ENCODE measurements at regions not wholly inside any gene's neighbourhood (a gene's known extent, or its start where the extent isn't known, plus 50 kb on each side); places are given as distances from the start of the nearest gene placed in this dataset.

DNA sequence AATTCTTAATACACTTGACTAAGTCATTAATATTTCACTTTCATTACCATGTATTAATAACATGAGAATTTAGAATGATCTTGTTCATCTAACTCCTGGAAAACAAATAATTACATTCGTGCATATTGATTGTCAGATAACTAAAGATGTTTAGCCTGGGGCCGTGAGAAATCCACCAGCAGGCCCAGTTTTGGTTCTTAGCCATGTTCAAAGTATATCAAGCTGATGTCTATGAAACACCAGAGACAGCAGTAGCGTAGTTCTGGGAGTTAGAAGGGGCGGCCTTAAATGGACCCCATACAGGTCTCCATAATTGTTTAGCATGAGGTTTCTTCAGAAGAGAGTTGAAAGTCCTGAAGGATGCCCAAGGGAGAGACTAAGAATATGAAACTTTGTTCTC is 103.6 kb upstream of the DPH6 start:
- POLR2A ChIA-PET: no interaction called here
- intact Hi-C loops (cut with micrococcal nuclease): no loop called here
- H3K27me3 ChIP-seq (ENCODE audit: insufficient read depth, low read length): no peaks in the 10 kb centered on the region
- H3K27ac ChIP-seq (ENCODE audit: low read depth, low read length): no peak overlapping the region
- CTCF ChIA-PET: no interaction called here
- H3K4me1 ChIP-seq (ENCODE audit: control insufficient read depth in 1 of 2, insufficient read depth in 2 of 2, low read length in 2 of 2): no peaks in the 10 kb centered on the region
- no peak overlapping the region for H3K4me2 ChIP-seq (ENCODE audit: low read length)
- no peak overlapping the region for H3K9ac ChIP-seq (ENCODE audit: low read length)
- no peak overlapping the region for H3K4me3 ChIP-seq (replicated peaks in 1 of 2; ENCODE audit: low read depth in 1 of 2, low read length in 2 of 2)
- no peak for DNase-seq (ENCODE audit: low read depth, low spot score)
- RAD21 ChIA-PET (ENCODE audit: low non-redundant PET in 1 of 2, low total read pairs in 2 of 2, uncharacterized antibody in 2 of 2, unreplicated experiment in 2 of 2): no interaction called here
- H3K79me2 ChIP-seq (ENCODE audit: insufficient read depth, low read length): no peaks in the 10 kb centered on the region
- no peak for ATAC-seq
- no TSS peak for BruUV-seq (replicated peaks)
- H3K36me3 ChIP-seq (ENCODE audit: control insufficient read depth in 1 of 2, insufficient read depth in 2 of 2, low read length in 2 of 2): no peaks in the 10 kb centered on the region
- no peaks in the 10 kb centered on the region for H3K9me2 ChIP-seq (ENCODE audit: insufficient read depth)
- H2AFZ ChIP-seq (ENCODE audit: low read depth, low read length, poor library complexity, severe bottlenecking): no peak overlapping the region
- H4K20me1 ChIP-seq (ENCODE audit: insufficient read depth): no peaks in the 10 kb centered on the region
- no peaks in the 10 kb centered on the region for H3K9me3 ChIP-seq (ENCODE audit: control insufficient read depth in 1 of 2, insufficient read depth in 1 of 2, low read depth in 1 of 2, low read length in 2 of 2)
- TF ChIP-seq EZH2phosphoT487 (IDR thresholded peaks at IDR 0.05; ENCODE audit: borderline replicate concordance) (no peak), EGR1 (IDR thresholded peaks at IDR 0.05; ENCODE audit: low read depth) (no peak), CEBPB (IDR thresholded peaks at IDR 0.05; ENCODE audit: low read depth) (no peak), FOSL1 (IDR thresholded peaks at IDR 0.05; ENCODE audit: low read depth) (no peak), SIN3A (IDR thresholded peaks at IDR 0.05; ENCODE audit: low read depth) (no peak), ZNF274 (IDR thresholded peaks at IDR 0.05; ENCODE audit: low read depth, low read length) (no peak), CBX3 (IDR thresholded peaks at IDR 0.05; ENCODE audit: low read depth) (no peak), EZH2 (IDR thresholded peaks at IDR 0.05) (no peak), POLR2A (IDR thresholded peaks at IDR 0.05; ENCODE audit: borderline replicate concordance, extremely low read depth, insufficient read depth, insufficient read length) (no peak), SP1 (IDR thresholded peaks at IDR 0.05; ENCODE audit: low read depth) (no peak), TCF7L2 (IDR thresholded peaks at IDR 0.05; ENCODE audit: borderline replicate concordance, extremely low read depth, insufficient read depth, insufficient read length) (no peak), RAD21 (IDR thresholded peaks at IDR 0.05; ENCODE audit: low read depth) (no peak), JUND (IDR thresholded peaks at IDR 0.05) (no peak)
- TF ChIP-seq, protein P1, sequence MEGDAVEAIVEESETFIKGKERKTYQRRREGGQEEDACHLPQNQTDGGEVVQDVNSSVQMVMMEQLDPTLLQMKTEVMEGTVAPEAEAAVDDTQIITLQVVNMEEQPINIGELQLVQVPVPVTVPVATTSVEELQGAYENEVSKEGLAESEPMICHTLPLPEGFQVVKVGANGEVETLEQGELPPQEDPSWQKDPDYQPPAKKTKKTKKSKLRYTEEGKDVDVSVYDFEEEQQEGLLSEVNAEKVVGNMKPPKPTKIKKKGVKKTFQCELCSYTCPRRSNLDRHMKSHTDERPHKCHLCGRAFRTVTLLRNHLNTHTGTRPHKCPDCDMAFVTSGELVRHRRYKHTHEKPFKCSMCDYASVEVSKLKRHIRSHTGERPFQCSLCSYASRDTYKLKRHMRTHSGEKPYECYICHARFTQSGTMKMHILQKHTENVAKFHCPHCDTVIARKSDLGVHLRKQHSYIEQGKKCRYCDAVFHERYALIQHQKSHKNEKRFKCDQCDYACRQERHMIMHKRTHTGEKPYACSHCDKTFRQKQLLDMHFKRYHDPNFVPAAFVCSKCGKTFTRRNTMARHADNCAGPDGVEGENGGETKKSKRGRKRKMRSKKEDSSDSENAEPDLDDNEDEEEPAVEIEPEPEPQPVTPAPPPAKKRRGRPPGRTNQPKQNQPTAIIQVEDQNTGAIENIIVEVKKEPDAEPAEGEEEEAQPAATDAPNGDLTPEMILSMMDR (IDR thresholded peaks at IDR 0.05 in 2 of 3, conservative IDR thresholded peaks at IDR 0.05 in 1 of 3; ENCODE audit: borderline replicate concordance in 1 of 3, insufficient read depth in 1 of 3, low read depth in 2 of 3, low read length in 2 of 3): no peak
- TF ChIP-seq, protein P2, sequence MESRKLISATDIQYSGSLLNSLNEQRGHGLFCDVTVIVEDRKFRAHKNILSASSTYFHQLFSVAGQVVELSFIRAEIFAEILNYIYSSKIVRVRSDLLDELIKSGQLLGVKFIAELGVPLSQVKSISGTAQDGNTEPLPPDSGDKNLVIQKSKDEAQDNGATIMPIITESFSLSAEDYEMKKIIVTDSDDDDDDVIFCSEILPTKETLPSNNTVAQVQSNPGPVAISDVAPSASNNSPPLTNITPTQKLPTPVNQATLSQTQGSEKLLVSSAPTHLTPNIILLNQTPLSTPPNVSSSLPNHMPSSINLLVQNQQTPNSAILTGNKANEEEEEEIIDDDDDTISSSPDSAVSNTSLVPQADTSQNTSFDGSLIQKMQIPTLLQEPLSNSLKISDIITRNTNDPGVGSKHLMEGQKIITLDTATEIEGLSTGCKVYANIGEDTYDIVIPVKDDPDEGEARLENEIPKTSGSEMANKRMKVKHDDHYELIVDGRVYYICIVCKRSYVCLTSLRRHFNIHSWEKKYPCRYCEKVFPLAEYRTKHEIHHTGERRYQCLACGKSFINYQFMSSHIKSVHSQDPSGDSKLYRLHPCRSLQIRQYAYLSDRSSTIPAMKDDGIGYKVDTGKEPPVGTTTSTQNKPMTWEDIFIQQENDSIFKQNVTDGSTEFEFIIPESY (IDR thresholded peaks at IDR 0.05; ENCODE audit: extremely low read depth, insufficient replicate concordance, low read length): no peak
- TF ChIP-seq, protein P3, sequence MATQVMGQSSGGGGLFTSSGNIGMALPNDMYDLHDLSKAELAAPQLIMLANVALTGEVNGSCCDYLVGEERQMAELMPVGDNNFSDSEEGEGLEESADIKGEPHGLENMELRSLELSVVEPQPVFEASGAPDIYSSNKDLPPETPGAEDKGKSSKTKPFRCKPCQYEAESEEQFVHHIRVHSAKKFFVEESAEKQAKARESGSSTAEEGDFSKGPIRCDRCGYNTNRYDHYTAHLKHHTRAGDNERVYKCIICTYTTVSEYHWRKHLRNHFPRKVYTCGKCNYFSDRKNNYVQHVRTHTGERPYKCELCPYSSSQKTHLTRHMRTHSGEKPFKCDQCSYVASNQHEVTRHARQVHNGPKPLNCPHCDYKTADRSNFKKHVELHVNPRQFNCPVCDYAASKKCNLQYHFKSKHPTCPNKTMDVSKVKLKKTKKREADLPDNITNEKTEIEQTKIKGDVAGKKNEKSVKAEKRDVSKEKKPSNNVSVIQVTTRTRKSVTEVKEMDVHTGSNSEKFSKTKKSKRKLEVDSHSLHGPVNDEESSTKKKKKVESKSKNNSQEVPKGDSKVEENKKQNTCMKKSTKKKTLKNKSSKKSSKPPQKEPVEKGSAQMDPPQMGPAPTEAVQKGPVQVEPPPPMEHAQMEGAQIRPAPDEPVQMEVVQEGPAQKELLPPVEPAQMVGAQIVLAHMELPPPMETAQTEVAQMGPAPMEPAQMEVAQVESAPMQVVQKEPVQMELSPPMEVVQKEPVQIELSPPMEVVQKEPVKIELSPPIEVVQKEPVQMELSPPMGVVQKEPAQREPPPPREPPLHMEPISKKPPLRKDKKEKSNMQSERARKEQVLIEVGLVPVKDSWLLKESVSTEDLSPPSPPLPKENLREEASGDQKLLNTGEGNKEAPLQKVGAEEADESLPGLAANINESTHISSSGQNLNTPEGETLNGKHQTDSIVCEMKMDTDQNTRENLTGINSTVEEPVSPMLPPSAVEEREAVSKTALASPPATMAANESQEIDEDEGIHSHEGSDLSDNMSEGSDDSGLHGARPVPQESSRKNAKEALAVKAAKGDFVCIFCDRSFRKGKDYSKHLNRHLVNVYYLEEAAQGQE (IDR thresholded peaks at IDR 0.05; ENCODE audit: low read depth): no peak

All from HCT116 (cell line).